ENCODE measurements at regions not wholly inside any gene's neighbourhood (a gene's known extent, or its start where the extent isn't known, plus 50 kb on each side); places are given as distances from the start of the nearest gene placed in this dataset.

DNA sequence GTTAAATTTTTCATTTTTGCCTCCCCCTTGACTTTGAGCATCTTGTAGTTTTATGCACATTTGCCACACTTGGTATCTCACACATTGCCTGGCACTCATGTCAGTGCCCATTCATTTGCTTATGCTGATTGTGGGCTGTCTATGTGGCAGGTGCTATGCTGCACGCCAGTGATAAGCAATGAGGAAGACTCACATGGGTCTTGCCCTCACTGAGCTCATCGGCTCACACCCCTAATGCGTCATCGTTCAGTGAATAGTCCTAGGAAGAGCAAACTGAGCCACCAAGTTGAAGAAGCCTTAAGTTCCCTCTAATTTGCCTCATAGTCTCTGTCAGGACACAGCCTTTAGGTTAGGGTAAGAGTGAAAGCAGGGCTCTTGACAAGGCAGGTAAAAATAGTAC, 209.4 kb upstream of the IL12B start:
- peak; percentile 36 for TF ChIP-seq POLR2A (IDR thresholded peaks at IDR 0.05; ENCODE audit: low read length)
- TF ChIP-seq GATA1 (IDR thresholded peaks at IDR 0.05; ENCODE audit: low read depth, low read length) = no peak
